Kidney (tissue), 13 donors: ENCODE measurements at regions not wholly inside any gene's neighbourhood (a gene's known extent, or its start where the extent isn't known, plus 50 kb on each side); places are given as distances from the start of the nearest gene placed in this dataset.

ENCODE experiments used
- DNase-seq, 5 donors: peaks; one replicate each; pipeline ENCODE4 v3.0.0-alpha.2; 2013 to 2020
- FAIRE-seq: peaks from 2 replicates; lab custom pipeline; 2012; peaks lifted over from hg19 to GRCh38; lab: Jason Lieb, UNC
- H3K27ac ChIP-seq, 2 donors: one replicate each; pipeline ENCODE4 v1.7.0; 2013; ENCODE audit warnings: low read depth in 2 of 2, low read length in 2 of 2, inconsistent platforms in 1 of 2
- H3K27me3 ChIP-seq: one replicate; pipeline ENCODE4 v1.7.1; 2013; ENCODE audit warnings: low read length, inconsistent platforms; ENCODE audit not compliant: control insufficient read depth, insufficient read depth
- H3K36me3 ChIP-seq, 3 donors: one replicate each; pipeline versions ENCODE4 v1.7.0 to v1.7.1; 2013; ENCODE audit warnings: low read length in 3 of 3, control low read depth in 1 of 3, inconsistent platforms in 1 of 3; ENCODE audit not compliant: insufficient read depth in 3 of 3, control insufficient read depth in 2 of 3
- H3K4me1 ChIP-seq, 3 donors: one replicate each; pipeline versions ENCODE4 v1.7.0 to v1.7.1; 2013; ENCODE audit warnings: low read length in 3 of 3, inconsistent platforms in 1 of 3, low read depth in 1 of 3; ENCODE audit not compliant: control insufficient read depth in 2 of 3, insufficient read depth in 2 of 3
- H3K4me3 ChIP-seq, 3 donors: one replicate each; pipeline versions ENCODE4 v1.7.0 to v1.8.1; 2013; ENCODE audit warnings: low read length in 3 of 3, control low read depth in 1 of 3, inconsistent platforms in 1 of 3
- H3K9ac ChIP-seq, 3 donors: one replicate each; pipeline versions ENCODE4 v1.7.0 to v1.7.1; 2013; ENCODE audit warnings: low read length in 3 of 3, control low read depth in 1 of 3, inconsistent platforms in 1 of 3
- H3K9me3 ChIP-seq, 3 donors: one replicate each; pipeline versions ENCODE4 v1.7.0 to v1.7.1; 2013; ENCODE audit warnings: low read length in 3 of 3, control low read depth in 1 of 3, inconsistent platforms in 1 of 3; ENCODE audit not compliant: control insufficient read depth in 2 of 3, insufficient read depth in 1 of 3
- CTCF ChIP-seq: IDR thresholded peaks from 3 replicates; pipeline ENCODE4 v1.5.1; 2012; ENCODE audit warnings: mild to moderate bottlenecking, moderate library complexity, borderline replicate concordance; ENCODE audit not compliant: insufficient read depth; ENCODE audit errors: extremely low read depth
- intact Hi-C: fragments of 100-400 bp; cut with DNase I; formaldehyde crosslinking; loops from one replicate; pipeline ENCODE4 v1.11.1; 2022
- donor health status: control.
- donor health status: control.
- donor health status: control.
- donor health status: control.
- donor health status: control.
- donor health status: DM: yes; HTN: yes; CAD: no.
- donor health status: Normal renal cell carcinoma (clear cell type).

- intact Hi-C loops, result no loop called here
- no peak for DNase-seq
Measured at GRCh38 chr6:113004470-113005270, 657.5 kb downstream of the RFPL4B start.

GRCh38 chr6:113006494-113006893 lies 659.4 kb downstream of the RFPL4B start:
- no peak overlapping the region for H3K4me3 ChIP-seq
- no peak for TF ChIP-seq CTCF
- no peaks in the 10 kb centered on the region for H3K36me3 ChIP-seq
- FAIRE-seq (no peak), DNase-seq (no peak)
- H3K9ac ChIP-seq, result no peak overlapping the region
- H3K9me3 ChIP-seq, result no peaks in the 10 kb centered on the region
- intact Hi-C loops, result no loop called here
- no peaks in the 10 kb centered on the region for H3K27me3 ChIP-seq
- no peak overlapping the region for H3K27ac ChIP-seq
- peaks cover 0 to 3% (median 0%) of the 10 kb centered on the region in 3 donors for H3K4me1 ChIP-seq

More at GRCh38 chr6:113004470-113005270, 657.5 kb downstream of the RFPL4B start:
- Histone ChIP-seq H3K4me3 (no peak overlapping the region), H3K36me3 (no peaks in the 10 kb centered on the region), H3K9me3 (no peaks in the 10 kb centered on the region), H3K27me3 (no peaks in the 10 kb centered on the region), H3K27ac (no peak overlapping the region), H3K4me1 (no peaks in the 10 kb centered on the region), H3K9ac (no peak overlapping the region)
- no peak for FAIRE-seq
- no peak for TF ChIP-seq CTCF

GRCh38 chr6:113009682-113010081 lies 662.6 kb downstream of the RFPL4B start:
- Histone ChIP-seq H3K9me3 (no peaks in the 10 kb centered on the region), H3K27me3 (no peaks in the 10 kb centered on the region), H3K36me3 (no peaks in the 10 kb centered on the region), H3K4me3 (no peak overlapping the region), H3K27ac (no peak overlapping the region), H3K4me1 (peaks cover 0 to 3% (median 0%) of the 10 kb centered on the region in 3 donors), H3K9ac (no peak overlapping the region)
- intact Hi-C loops, result no loop called here
- FAIRE-seq (no peak), DNase-seq (no peak)
- no peak for TF ChIP-seq CTCF
